Endothelial cell of umbilical vein (primary cell): ENCODE measurements at regions not wholly inside any gene's neighbourhood (a gene's known extent, or its start where the extent isn't known, plus 50 kb on each side); places are given as distances from the start of the nearest gene placed in this dataset.

Experiments used
- BruUV-seq: library from RNA; stranded (reverse); fragments of 400-500 nt; replicated peaks from 2 replicates; lab custom pipeline; 2021; lab: Mats Ljungman, UMichigan
- CTCF ChIA-PET: fragments of 300-600, 350-600 bp; sonication (Branson Sonifier 250); formaldehyde crosslinking; loops from one replicate; lab custom pipeline; 2021; ENCODE audit warnings: antibody characterized with exemption, inconsistent platforms; lab: Charles Lee
- POLR2A ChIA-PET: fragments of 300-600, 350-600 bp; sonication (Branson Sonifier 250); formaldehyde crosslinking; loops from one replicate; lab custom pipeline; 2021; ENCODE audit warnings: antibody characterized with exemption, inconsistent platforms; lab: Charles Lee
- DNase-seq: peaks from one replicate; pipeline ENCODE4 v3.0.0-alpha.2; 2011; ENCODE audit warnings: low read depth, low spot score
- FAIRE-seq: peaks from 2 replicates; lab custom pipeline; 2011; peaks lifted over from hg19 to GRCh38; lab: Jason Lieb, UNC
- H2AFZ ChIP-seq: 2 replicates; pipeline ENCODE4 v1.6.0; 2012; ENCODE audit warnings: low read depth, low read length, control low read depth, inconsistent platforms
- H3K27ac ChIP-seq: 2 replicates; pipeline ENCODE4 v1.5.1; 2011; ENCODE audit warnings: low read depth, mild to moderate bottlenecking, control low read depth, low read length, moderate library complexity; ENCODE audit not compliant: insufficient read depth
- H3K27me3 ChIP-seq, 2 experiments: 2 replicates each; pipeline versions ENCODE4 v1.6.0 to v1.6.1; 2011; ENCODE audit warnings: low read length in 2 of 2, mixed read lengths in 1 of 2; ENCODE audit not compliant: control insufficient read depth in 2 of 2, insufficient read depth in 2 of 2
- H3K36me3 ChIP-seq, 2 experiments: 2 replicates in 1 of 2; 3 replicates in 1 of 2; pipeline ENCODE4 v1.5.1; 2011; ENCODE audit warnings: low read length in 2 of 2, mild to moderate bottlenecking in 1 of 2, moderate library complexity in 1 of 2; ENCODE audit not compliant: control insufficient read depth in 2 of 2, insufficient read depth in 2 of 2; ENCODE audit errors: extremely low read depth in 1 of 2
- H3K4me1 ChIP-seq: 3 replicates; pipeline ENCODE4 v1.5.1; 2011; ENCODE audit warnings: mild to moderate bottlenecking, low read length; ENCODE audit not compliant: control insufficient read depth, insufficient read depth; ENCODE audit errors: extremely low read depth
- H3K4me2 ChIP-seq: 2 replicates; pipeline ENCODE4 v1.6.1; 2011; ENCODE audit warnings: low read length, control low read depth, mixed read lengths; ENCODE audit not compliant: insufficient read depth
- H3K4me3 ChIP-seq, 3 experiments: fragments of 200-600 bp in 1 of 3; sonication (generic), shearing (Covaris generic) in 1 of 3; replicated peaks in 1 of 3; 2 replicates each; pipeline ENCODE4 v1.5.1; 2011 to 2016; ENCODE audit warnings: control low read depth in 3 of 3, low read length in 3 of 3, mild to moderate bottlenecking in 2 of 3, inconsistent platforms in 1 of 3, low read depth in 1 of 3, moderate library complexity in 1 of 3; ENCODE audit not compliant: insufficient read depth in 1 of 3
- H3K79me2 ChIP-seq: 2 replicates; pipeline ENCODE4 v1.6.0; 2012; ENCODE audit warnings: low read length, inconsistent platforms; ENCODE audit not compliant: control insufficient read depth, insufficient read depth
- H3K9ac ChIP-seq: replicated peaks from 2 replicates; pipeline ENCODE3; 2011; ENCODE audit warnings: low read length, control low read depth; ENCODE audit not compliant: insufficient read depth; ENCODE audit errors: extremely low read depth
- H3K9me1 ChIP-seq: replicated peaks from 3 replicates; pipeline ENCODE4 v1.6.0; 2011; ENCODE audit warnings: mild to moderate bottlenecking, low read length; ENCODE audit not compliant: control insufficient read depth, insufficient read depth; ENCODE audit errors: extremely low read depth
- H3K9me3 ChIP-seq: replicated peaks from 2 replicates; pipeline ENCODE4 v1.5.1; 2012; ENCODE audit warnings: low read length, inconsistent platforms; ENCODE audit not compliant: control insufficient read depth, insufficient read depth
- H4K20me1 ChIP-seq: replicated peaks from 2 replicates; pipeline ENCODE3; 2011; ENCODE audit warnings: mild to moderate bottlenecking, low read length; ENCODE audit not compliant: control insufficient read depth, insufficient read depth; ENCODE audit errors: extremely low read depth
- EZH2 ChIP-seq: IDR thresholded peaks from 2 replicates; pipeline ENCODE4 v1.6.1; 2012; ENCODE audit warnings: borderline replicate concordance, low read depth, mild to moderate bottlenecking, moderate library complexity, low read length, inconsistent platforms; ENCODE audit not compliant: severe bottlenecking
- FOS ChIP-seq: IDR thresholded peaks from 2 replicates; pipeline ENCODE4 v1.6.1; 2011; ENCODE audit warnings: mild to moderate bottlenecking, low read length, moderate library complexity, borderline replicate concordance; ENCODE audit not compliant: insufficient read depth
- GATA2 ChIP-seq: IDR thresholded peaks from 2 replicates; pipeline ENCODE4 v1.7.0; 2011; ENCODE audit warnings: low read depth, mild to moderate bottlenecking, moderate library complexity, mixed read lengths, low read length; ENCODE audit not compliant: insufficient read length, insufficient read depth
- JUN ChIP-seq: IDR thresholded peaks from 2 replicates; pipeline ENCODE4 v1.6.1; 2011; ENCODE audit warnings: borderline replicate concordance, low read depth; ENCODE audit not compliant: insufficient read length, insufficient read depth
- MYC ChIP-seq: IDR thresholded peaks from one replicate; pipeline ENCODE4 v1.6.1; 2011; ENCODE audit warnings: mild to moderate bottlenecking, low read depth, low read length
- POLR2A ChIP-seq: IDR thresholded peaks from 2 replicates; pipeline ENCODE4 v1.6.1; 2012; ENCODE audit warnings: low read depth, mild to moderate bottlenecking, control low read depth, low read length
- POLR2AphosphoS5 ChIP-seq: IDR thresholded peaks from 2 replicates; pipeline ENCODE4 v1.6.1; 2012; ENCODE audit warnings: low read depth, mild to moderate bottlenecking, control low read depth, low read length, moderate library complexity; ENCODE audit not compliant: insufficient read depth
- dilution Hi-C: fragments of 300-500 bp; cut with MboI; formaldehyde crosslinking; loops from one replicate; pipeline ENCODE4 v1.15.0; 2019; ENCODE audit warnings: low sequenced_read_pairs; ENCODE audit not compliant: extremely low pct_ligation_motif_present
- intact Hi-C: fragments of 100-400 bp; cut with micrococcal nuclease; formaldehyde crosslinking; loops from one replicate; pipeline ENCODE4 v1.10.0; 2022
- TF ChIP-seq, protein P1 (sequence below), 2 donors: IDR thresholded peaks; 1 replicate in 1 of 2; 2 replicates in 1 of 2; pipeline ENCODE4 v1.5.1; 2011; ENCODE audit warnings: low read length in 2 of 2, mild to moderate bottlenecking in 2 of 2, moderate library complexity in 2 of 2, control low read depth in 1 of 2, inconsistent platforms in 1 of 2, low read depth in 1 of 2; ENCODE audit not compliant: insufficient read depth in 1 of 2; ENCODE audit errors: extremely low read depth in 1 of 2
- TF ChIP-seq, protein P2 (sequence below): IDR thresholded peaks from 2 replicates; pipeline ENCODE4 v1.6.1; 2011; ENCODE audit not compliant: insufficient read depth, insufficient read length

DNA sequence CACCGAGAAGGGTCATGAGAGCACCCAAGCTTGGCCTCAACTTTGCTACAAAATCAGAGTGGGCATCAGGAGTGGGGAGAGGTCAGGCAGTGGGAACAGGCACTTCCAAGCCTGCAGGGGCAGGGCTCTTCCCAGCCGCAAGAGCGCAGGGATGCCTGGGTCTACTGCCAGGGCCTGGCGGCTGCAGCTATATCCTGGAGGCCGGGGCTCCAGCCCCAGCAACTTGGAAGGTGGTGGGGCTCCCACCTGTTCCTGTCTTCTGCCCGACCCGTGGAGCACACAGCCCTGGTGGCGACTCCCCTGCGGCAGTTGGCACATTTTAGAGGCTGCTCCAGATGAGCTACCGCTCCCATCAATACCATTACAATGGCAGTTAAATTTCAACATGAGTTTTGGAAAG is 607.0 kb downstream of the TRAM1L1 start:
- Histone ChIP-seq H3K9me1 (no peaks in the 10 kb centered on the region), H3K9ac (no peak overlapping the region), H4K20me1 (no peaks in the 10 kb centered on the region), H3K36me3 (no peaks in the 10 kb centered on the region), H3K4me2 (no peak overlapping the region), H3K27me3 (no peaks in the 10 kb centered on the region), H3K79me2 (no peaks in the 10 kb centered on the region), H3K9me3 (no peaks in the 10 kb centered on the region), H3K27ac (no peak overlapping the region), H3K4me3 (no peak overlapping the region), H2AFZ (no peak overlapping the region), H3K4me1 (no peaks in the 10 kb centered on the region)
- no peak for DNase-seq
- BruUV-seq, result no TSS peak
- POLR2A ChIA-PET, result no interaction called here
- TF ChIP-seq EZH2 (no peak), GATA2 (no peak), JUN (no peak), MYC (no peak), FOS (no peak), POLR2AphosphoS5 (no peak), POLR2A (no peak)
- TF ChIP-seq, protein P1, sequence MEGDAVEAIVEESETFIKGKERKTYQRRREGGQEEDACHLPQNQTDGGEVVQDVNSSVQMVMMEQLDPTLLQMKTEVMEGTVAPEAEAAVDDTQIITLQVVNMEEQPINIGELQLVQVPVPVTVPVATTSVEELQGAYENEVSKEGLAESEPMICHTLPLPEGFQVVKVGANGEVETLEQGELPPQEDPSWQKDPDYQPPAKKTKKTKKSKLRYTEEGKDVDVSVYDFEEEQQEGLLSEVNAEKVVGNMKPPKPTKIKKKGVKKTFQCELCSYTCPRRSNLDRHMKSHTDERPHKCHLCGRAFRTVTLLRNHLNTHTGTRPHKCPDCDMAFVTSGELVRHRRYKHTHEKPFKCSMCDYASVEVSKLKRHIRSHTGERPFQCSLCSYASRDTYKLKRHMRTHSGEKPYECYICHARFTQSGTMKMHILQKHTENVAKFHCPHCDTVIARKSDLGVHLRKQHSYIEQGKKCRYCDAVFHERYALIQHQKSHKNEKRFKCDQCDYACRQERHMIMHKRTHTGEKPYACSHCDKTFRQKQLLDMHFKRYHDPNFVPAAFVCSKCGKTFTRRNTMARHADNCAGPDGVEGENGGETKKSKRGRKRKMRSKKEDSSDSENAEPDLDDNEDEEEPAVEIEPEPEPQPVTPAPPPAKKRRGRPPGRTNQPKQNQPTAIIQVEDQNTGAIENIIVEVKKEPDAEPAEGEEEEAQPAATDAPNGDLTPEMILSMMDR (IDR thresholded peaks at IDR 0.05; ENCODE audit: extremely low read depth in 1 of 2, insufficient read depth in 1 of 2, low read depth in 1 of 2, low read length in 2 of 2), result no peak
- TF ChIP-seq, protein P2, sequence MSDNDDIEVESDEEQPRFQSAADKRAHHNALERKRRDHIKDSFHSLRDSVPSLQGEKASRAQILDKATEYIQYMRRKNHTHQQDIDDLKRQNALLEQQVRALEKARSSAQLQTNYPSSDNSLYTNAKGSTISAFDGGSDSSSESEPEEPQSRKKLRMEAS, result no peak
- FAIRE-seq, result no peak
- dilution Hi-C loops (no loop called here), intact Hi-C loops (no loop called here)
- CTCF ChIA-PET, result no interaction called here
